Suppressor macrophage treated with lipopolysaccharide for 4 hours (primary cell): ENCODE measurements at regions not wholly inside any gene's neighbourhood (a gene's known extent, or its start where the extent isn't known, plus 50 kb on each side); places are given as distances from the start of the nearest gene placed in this dataset.
"Not testable (repeated sequence)": the region's sequence is repeated elsewhere in the genome, so short reads cannot be mapped to it uniquely, and the experiment has no call there.

Source experiments
- DNase-seq: peaks from one replicate; pipeline ENCODE4 v3.0.0-alpha.2; 2020

GRCh38 chr4:140244328-140244727 lies 90.3 kb upstream of the MAML3 start:
- DNase-seq: no peak

GRCh38 chr4:140243278-140243753 lies 89.3 kb upstream of the MAML3 start:
- peak; percentile 28 for DNase-seq

GRCh38 chr4:140242357-140243277 lies 88.6 kb upstream of the MAML3 start:
- peak; percentile 66 for DNase-seq

- no peak for DNase-seq
Observed at GRCh38 chr4:140240237-140240636, 86.3 kb upstream of the MAML3 start.

- no peak for DNase-seq
Observed at GRCh38 chr4:140239311-140239710, 85.3 kb upstream of the MAML3 start.

GRCh38 chr4:140238351-140239056 lies 84.5 kb upstream of the MAML3 start:
- peak; percentile 90 for DNase-seq

GRCh38 chr4:140237616-140238350 lies 83.8 kb upstream of the MAML3 start:
- peak; percentile 71 for DNase-seq

GRCh38 chr4:140236654-140237169 lies 82.7 kb upstream of the MAML3 start:
- DNase-seq: no peak

- no peak for DNase-seq
Observed at GRCh38 chr4:140234697-140235060, 80.7 kb upstream of the MAML3 start.

GRCh38 chr4:140233791-140234696 lies 80.1 kb upstream of the MAML3 start:
- DNase-seq: no peak

- no peak for DNase-seq
Observed at GRCh38 chr4:140229881-140230280, 75.9 kb upstream of the MAML3 start.

GRCh38 chr4:140227286-140227685 lies 73.3 kb upstream of the MAML3 start:
- no peak for DNase-seq

GRCh38 chr4:140223056-140223810 lies 69.2 kb upstream of the MAML3 start:
- no peak for DNase-seq

GRCh38 chr4:140222171-140222570 lies 68.2 kb upstream of the MAML3 start:
- no peak for DNase-seq

- DNase-seq: no peak
Observed at GRCh38 chr4:140220058-140220457, 66.1 kb upstream of the MAML3 start.

GRCh38 chr4:140219567-140219966 lies 65.6 kb upstream of the MAML3 start:
- DNase-seq: no peak

GRCh38 chr4:140219070-140219469 lies 65.1 kb upstream of the MAML3 start:
- DNase-seq: not testable (repeated sequence)

GRCh38 chr4:140213749-140214148 lies 59.8 kb upstream of the MAML3 start:
- no peak for DNase-seq

GRCh38 chr4:140213116-140213515 lies 59.1 kb upstream of the MAML3 start:
- DNase-seq: no peak

- DNase-seq: no peak
Observed at GRCh38 chr4:140212646-140213045, 58.7 kb upstream of the MAML3 start.

- no peak for DNase-seq
Observed at GRCh38 chr4:140212194-140212593, 58.2 kb upstream of the MAML3 start.
